AG04449 (cell line): ENCODE measurements at regions not wholly inside any gene's neighbourhood (a gene's known extent, or its start where the extent isn't known, plus 50 kb on each side); places are given as distances from the start of the nearest gene placed in this dataset.
A peak's percentile ranks its signal among the peaks of the same experiment; 100 is the strongest.
"Not testable (repeated sequence)": the region's sequence is repeated elsewhere in the genome, so short reads cannot be mapped to it uniquely, and the experiment has no call there.

Experiments
- CTCF ChIA-PET: fragments of 350-600 bp; formaldehyde crosslinking; extraction: SDS; loops from one replicate; lab custom pipeline; 2021; ENCODE audit warnings: antibody characterized with exemption; lab: Yijun Ruan, JAX
- POLR2A ChIA-PET: fragments of 400-600, 350-600 bp; formaldehyde crosslinking; extraction: SDS; loops from one replicate; lab custom pipeline; 2020; ENCODE audit warnings: antibody characterized with exemption, inconsistent platforms; lab: Yijun Ruan, JAX
- DNase-seq: peaks from one replicate; pipeline ENCODE4 v3.0.0-alpha.2; 2010; ENCODE audit warnings: low read depth, low spot score
- H3K4me3 ChIP-seq: 2 replicates; pipeline ENCODE4 v1.5.1; 2011; ENCODE audit warnings: low read depth, mild to moderate bottlenecking, control low read depth, low read length
- TF ChIP-seq, protein P1 (sequence below): IDR thresholded peaks from one replicate; pipeline ENCODE4 v1.5.1; 2011; ENCODE audit warnings: mild to moderate bottlenecking, moderate library complexity, low read length, control low read depth, inconsistent platforms; ENCODE audit not compliant: insufficient read depth; ENCODE audit errors: missing control alignments

DNA sequence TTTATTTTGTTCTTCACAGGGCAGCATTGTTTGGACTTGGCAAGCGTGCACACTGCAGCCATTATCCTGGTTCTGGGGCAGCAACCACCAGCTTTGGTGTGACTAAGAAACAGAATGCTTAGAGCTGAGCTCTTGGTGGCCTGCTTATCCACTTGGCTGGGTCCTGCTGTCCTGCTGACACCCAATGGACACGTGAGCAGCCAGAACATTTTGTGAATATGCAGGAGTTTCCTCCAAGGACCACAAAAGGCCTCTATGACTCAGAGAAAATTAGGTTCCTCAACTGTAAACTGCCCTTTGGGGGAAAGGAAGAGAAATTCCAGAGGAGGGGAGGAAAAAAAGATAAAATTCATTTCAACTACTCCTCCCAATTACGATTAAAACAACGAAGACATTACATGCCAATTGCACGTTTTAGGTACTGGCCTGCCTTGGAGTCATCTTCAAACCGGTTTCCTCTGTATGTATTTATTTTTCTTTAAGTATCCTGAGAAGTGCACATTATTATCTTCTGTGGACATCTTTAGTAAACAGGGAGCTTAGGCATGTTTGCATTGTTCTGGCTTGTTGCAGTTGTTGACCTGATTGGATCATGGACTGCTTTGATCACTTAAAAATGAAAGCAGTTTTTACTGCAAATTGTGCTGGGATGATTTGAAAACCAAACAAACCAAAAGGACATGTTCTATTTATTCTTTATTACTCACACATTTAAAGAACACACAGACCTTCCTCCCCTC lies 82.3 kb upstream of the TLE4 start:
- no peak overlapping the region; the same call in 1 of the 2 replicates for H3K4me3 ChIP-seq
- ChIA-PET CTCF (no interaction called here), POLR2A (no interaction called here)
- TF ChIP-seq, protein P1, sequence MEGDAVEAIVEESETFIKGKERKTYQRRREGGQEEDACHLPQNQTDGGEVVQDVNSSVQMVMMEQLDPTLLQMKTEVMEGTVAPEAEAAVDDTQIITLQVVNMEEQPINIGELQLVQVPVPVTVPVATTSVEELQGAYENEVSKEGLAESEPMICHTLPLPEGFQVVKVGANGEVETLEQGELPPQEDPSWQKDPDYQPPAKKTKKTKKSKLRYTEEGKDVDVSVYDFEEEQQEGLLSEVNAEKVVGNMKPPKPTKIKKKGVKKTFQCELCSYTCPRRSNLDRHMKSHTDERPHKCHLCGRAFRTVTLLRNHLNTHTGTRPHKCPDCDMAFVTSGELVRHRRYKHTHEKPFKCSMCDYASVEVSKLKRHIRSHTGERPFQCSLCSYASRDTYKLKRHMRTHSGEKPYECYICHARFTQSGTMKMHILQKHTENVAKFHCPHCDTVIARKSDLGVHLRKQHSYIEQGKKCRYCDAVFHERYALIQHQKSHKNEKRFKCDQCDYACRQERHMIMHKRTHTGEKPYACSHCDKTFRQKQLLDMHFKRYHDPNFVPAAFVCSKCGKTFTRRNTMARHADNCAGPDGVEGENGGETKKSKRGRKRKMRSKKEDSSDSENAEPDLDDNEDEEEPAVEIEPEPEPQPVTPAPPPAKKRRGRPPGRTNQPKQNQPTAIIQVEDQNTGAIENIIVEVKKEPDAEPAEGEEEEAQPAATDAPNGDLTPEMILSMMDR = no peak
- peak; percentile 31 for DNase-seq

GRCh38 chr9:79490657-79491248 lies 81.0 kb upstream of the TLE4 start:
- CTCF ChIA-PET = interaction anchor here (0.5 to 1.2 kb wide), 4 partner anchors 10 to 147 kb away, joined by 3 read pairs; no protein-coding TSS in a partner anchor
- H3K4me3 ChIP-seq = no peak overlapping the region
- POLR2A ChIA-PET = no interaction called here
- no peak for DNase-seq
- TF ChIP-seq, protein P1 = no peak

DNA sequence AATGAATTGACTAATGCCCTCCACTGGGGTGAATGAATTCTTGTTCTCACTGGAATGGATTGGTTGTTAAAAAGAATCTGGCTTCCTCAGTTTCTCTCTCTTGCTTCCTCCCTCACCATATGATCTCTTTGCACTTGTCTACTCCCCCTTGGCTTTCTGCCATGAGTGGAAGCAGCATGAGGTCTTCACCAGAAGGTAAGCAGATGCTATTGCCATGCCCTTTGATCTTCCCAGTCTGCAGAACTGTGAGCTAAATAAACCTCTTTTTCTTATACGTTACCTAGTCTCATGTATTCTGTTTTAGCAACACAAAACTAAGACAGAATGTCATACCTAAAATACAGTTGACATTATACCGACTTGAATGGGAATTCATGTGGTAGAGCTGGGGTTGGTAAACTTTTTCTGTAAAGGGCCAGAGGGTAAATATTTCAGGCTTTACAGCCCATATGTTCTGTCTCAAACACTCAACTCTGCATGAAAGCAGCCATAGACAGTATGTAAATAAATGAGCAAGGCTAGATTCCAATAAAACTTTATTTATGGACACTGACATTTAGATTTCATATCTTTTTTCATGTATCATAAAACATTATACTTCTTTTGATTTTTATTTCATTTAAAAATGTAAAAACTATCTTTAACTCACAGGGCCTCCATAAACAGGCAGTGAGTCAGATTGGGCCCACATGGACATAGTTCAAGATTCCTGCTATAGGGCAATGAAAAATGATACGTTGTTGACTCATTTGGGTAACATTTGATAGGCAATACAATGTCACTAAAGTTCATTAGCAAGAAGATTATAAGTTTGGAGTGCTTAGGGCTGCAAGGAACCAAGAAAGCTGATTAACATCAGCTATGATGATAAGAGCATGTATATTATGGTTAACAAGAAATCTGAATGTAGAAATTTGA lies 79.4 kb upstream of the TLE4 start:
- H3K4me3 ChIP-seq = no peak overlapping the region
- TF ChIP-seq, protein P1 = no peak
- ChIA-PET CTCF (interaction anchor here (1.2 to 1.4 kb wide), 2 partner anchors 12 to 15 kb away, joined by 3 to 5 read pairs; no protein-coding TSS in a partner anchor), POLR2A (no interaction called here)
- DNase-seq = no peak

- CTCF ChIA-PET, POLR2A ChIA-PET, DNase-seq, H3K4me3 ChIP-seq: not testable (repeated sequence)
These were observed 71.4 kb upstream of the TLE4 start for GRCh38 chr9:79500196-79500864.

- ChIA-PET CTCF (no interaction called here), POLR2A (no interaction called here)
- no peak for DNase-seq
- no peak overlapping the region for H3K4me3 ChIP-seq
- TF ChIP-seq, protein P1 = no peak
These were observed 70.2 kb upstream of the TLE4 start for GRCh38 chr9:79501546-79501945.

- POLR2A ChIA-PET = no interaction called here
- TF ChIP-seq, protein P1 = no peak
- CTCF ChIA-PET = no interaction called here
- H3K4me3 ChIP-seq = no peak overlapping the region
- DNase-seq = no peak
These were observed 64.0 kb upstream of the TLE4 start for GRCh38 chr9:79507801-79508200.
